Stimulated activated CD4-positive, alpha-beta T cell treated with anti-CD3 and anti-CD28 coated beads, Interleukin-2, amount 100 ng/mL, for 4 hours (primary cell): ENCODE measurements at regions not wholly inside any gene's neighbourhood (a gene's known extent, or its start where the extent isn't known, plus 50 kb on each side); places are given as distances from the start of the nearest gene placed in this dataset.

ENCODE experiments used
- DNase-seq: peaks from one replicate; pipeline ENCODE4 v3.0.0-alpha.2; 2020; ENCODE audit warnings: low read depth

GRCh38 chr22:27205492-27206373 lies 548.3 kb downstream of the MIAT start:
- no peak for DNase-seq

GRCh38 chr22:27206374-27207133 lies 549.2 kb downstream of the MIAT start:
- DNase-seq: no peak

- no peak for DNase-seq
These were observed 549.9 kb downstream of the MIAT start for GRCh38 chr22:27207266-27207665.

GRCh38 chr22:27207907-27208306 lies 550.5 kb downstream of the MIAT start:
- DNase-seq: no peak

- no peak for DNase-seq
These were observed 552.8 kb downstream of the MIAT start for GRCh38 chr22:27210111-27210730.

- no peak for DNase-seq
These were observed 554.7 kb downstream of the MIAT start for GRCh38 chr22:27212102-27212501.

- no peak for DNase-seq
These were observed 555.3 kb downstream of the MIAT start for GRCh38 chr22:27212617-27213177.

- no peak for DNase-seq
These were observed 555.9 kb downstream of the MIAT start for GRCh38 chr22:27213294-27213693.

GRCh38 chr22:27213766-27214581 lies 556.6 kb downstream of the MIAT start:
- no peak for DNase-seq

- DNase-seq: no peak
These were observed 557.3 kb downstream of the MIAT start for GRCh38 chr22:27214691-27215090.

- no peak for DNase-seq
These were observed 558.5 kb downstream of the MIAT start for GRCh38 chr22:27215871-27216270.

GRCh38 chr22:27216444-27216843 lies 559.1 kb downstream of the MIAT start:
- no peak for DNase-seq

GRCh38 chr22:27217154-27217553 lies 559.8 kb downstream of the MIAT start:
- DNase-seq: no peak

- no peak for DNase-seq
These were observed 560.9 kb downstream of the MIAT start for GRCh38 chr22:27218012-27218920.

- no peak for DNase-seq
These were observed 561.6 kb downstream of the MIAT start for GRCh38 chr22:27219036-27219435.

- DNase-seq: no peak
These were observed 563.0 kb downstream of the MIAT start for GRCh38 chr22:27220339-27220738.

GRCh38 chr22:27222178-27222577 lies 564.8 kb downstream of the MIAT start:
- no peak for DNase-seq

GRCh38 chr22:27223317-27224177 lies 566.2 kb downstream of the MIAT start:
- DNase-seq: no peak
